Ovary (tissue), 3 donors: ENCODE measurements at regions not wholly inside any gene's neighbourhood (a gene's known extent, or its start where the extent isn't known, plus 50 kb on each side); places are given as distances from the start of the nearest gene placed in this dataset.

Experiments used
- CTCF ChIP-seq, 3 donors: fragments of 450-650 bp in 2 of 3; fragments of 200-600 bp in 1 of 3; IDR thresholded peaks; one replicate each; pipeline versions ENCODE4 v1.5.1 to v1.8.0; 2016 to 2022; ENCODE audit warnings: antibody characterized with exemption in 3 of 3, mild to moderate bottlenecking in 1 of 3
- POLR2A ChIP-seq: fragments of 450-650 bp; IDR thresholded peaks from one replicate; pipeline ENCODE4 v1.6.1; 2017; ENCODE audit warnings: antibody characterized with exemption, mild to moderate bottlenecking, moderate library complexity
- donor health status: DM: no; HTN: no; CAD: no.

DNA sequence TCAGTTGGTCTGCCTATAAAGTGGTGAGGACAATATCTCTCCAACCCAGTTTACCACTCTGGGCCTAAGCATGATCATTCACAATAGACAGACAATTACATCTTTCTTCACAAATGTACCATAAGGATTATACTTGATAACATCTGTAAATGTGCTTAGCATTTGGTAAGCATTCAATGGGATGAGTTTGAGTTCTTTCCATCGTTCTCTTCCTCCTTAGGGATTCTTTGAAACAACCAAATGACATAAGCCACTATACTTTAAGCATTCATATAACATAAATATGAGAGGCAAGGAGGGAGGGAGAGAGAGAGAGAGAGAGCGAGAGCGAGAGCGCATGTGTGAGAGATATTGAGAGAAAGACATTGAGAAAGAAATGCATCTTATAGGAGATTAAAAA is 303.3 kb upstream of the CBLB start:
- TF ChIP-seq POLR2A (no peak), CTCF (IDR thresholded peaks at IDR 0.05) (no peak)
